ENCODE measurements at regions not wholly inside any gene's neighbourhood (a gene's known extent, or its start where the extent isn't known, plus 50 kb on each side); places are given as distances from the start of the nearest gene placed in this dataset.
"Not testable (repeated sequence)": the region's sequence is repeated elsewhere in the genome, so short reads cannot be mapped to it uniquely, and the experiment has no call there.

GRCh38 chr1:121519042-121519755, 334.4 kb downstream of the SRGAP2C start:
- Histone ChIP-seq H3K27me3 (peaks cover 17 to 23% (median 19%) of the 10 kb centered on the region in 3 donors), H3K36me3 (no peaks in the 10 kb centered on the region), H3K9me3 (no peaks in the 10 kb centered on the region), H3K27ac (no peak overlapping the region), H3K4me3 (peak overlapping the region in 2 of 4 donors; percentile 33 to 36), H3K4me1 (no peaks in the 10 kb centered on the region)
- in situ Hi-C loops (cut with MboI; ENCODE audit: low sequenced_read_pairs in 4 of 4), result no loop called here
- ATAC-seq, result no peak
- peak; percentile 8 to 15 for DNase-seq
- no peak for TF ChIP-seq CTCF (IDR thresholded peaks at IDR 0.05 in 4 of 5, conservative IDR thresholded peaks at IDR 0.05 in 1 of 5)
- intact Hi-C loops (cut with DNase I; ENCODE audit: low total_unique reads), result no loop called here

GRCh38 chr1:121519756-121520286, 335.0 kb downstream of the SRGAP2C start:
- DNase-seq; intact Hi-C loops (cut with DNase I; ENCODE audit: low total_unique reads); in situ Hi-C loops (cut with MboI; ENCODE audit: low sequenced_read_pairs in 4 of 4); H3K27ac ChIP-seq; H3K4me1 ChIP-seq; H3K36me3 ChIP-seq; ATAC-seq; H3K9me3 ChIP-seq: not testable (repeated sequence)
- H3K27me3 ChIP-seq, result peaks cover 17 to 23% (median 19%) of the 10 kb centered on the region in 3 donors
- H3K4me3 ChIP-seq, result peak overlapping the region in 2 of 4 donors; percentile 33 to 36

GRCh38 chr1:121522061-121522759, 337.4 kb downstream of the SRGAP2C start:
- no peak for ATAC-seq
- no peaks in the 10 kb centered on the region for H3K4me1 ChIP-seq
- H3K36me3 ChIP-seq, result no peaks in the 10 kb centered on the region
- H3K27ac ChIP-seq, result no peak overlapping the region
- in situ Hi-C loops (cut with MboI; ENCODE audit: low sequenced_read_pairs in 4 of 4), result no loop called here
- DNase-seq, result no peak
- no peaks in the 10 kb centered on the region for H3K9me3 ChIP-seq
- H3K27me3 ChIP-seq, result peaks cover 17 to 23% (median 19%) of the 10 kb centered on the region in 3 donors
- intact Hi-C loops (cut with DNase I; ENCODE audit: low total_unique reads), result no loop called here
- H3K4me3 ChIP-seq, result no peak overlapping the region
- TF ChIP-seq CTCF (IDR thresholded peaks at IDR 0.05 in 4 of 5, conservative IDR thresholded peaks at IDR 0.05 in 1 of 5) (no peak), POLR2A (IDR thresholded peaks at IDR 0.05) (no peak)

- H3K4me1 ChIP-seq; DNase-seq; in situ Hi-C loops (cut with MboI; ENCODE audit: low sequenced_read_pairs in 4 of 4); intact Hi-C loops (cut with DNase I; ENCODE audit: low total_unique reads); ATAC-seq; H3K27ac ChIP-seq; H3K36me3 ChIP-seq; H3K9me3 ChIP-seq; H3K4me3 ChIP-seq: not testable (repeated sequence)
- H3K27me3 ChIP-seq, result peaks cover 14 to 20% (median 17%) of the 10 kb centered on the region in 3 donors
Measured at GRCh38 chr1:121523112-121523511, 338.3 kb downstream of the SRGAP2C start.

GRCh38 chr1:121525355-121525754, 340.6 kb downstream of the SRGAP2C start:
- peaks cover 0 to 4% (median 0%) of the 10 kb centered on the region in 3 donors for H3K27me3 ChIP-seq
- H3K36me3 ChIP-seq, result no peaks in the 10 kb centered on the region
- H3K9me3 ChIP-seq, result no peaks in the 10 kb centered on the region
- ATAC-seq (no peak), DNase-seq (no peak)
- no peaks in the 10 kb centered on the region for H3K4me1 ChIP-seq
- H3K27ac ChIP-seq, result no peak overlapping the region
- intact Hi-C loops (cut with DNase I; ENCODE audit: low total_unique reads) (no loop called here), in situ Hi-C loops (cut with MboI; ENCODE audit: low sequenced_read_pairs in 4 of 4) (no loop called here)
- H3K4me3 ChIP-seq, result no peak overlapping the region
- TF ChIP-seq CTCF (IDR thresholded peaks at IDR 0.05 in 4 of 5, conservative IDR thresholded peaks at IDR 0.05 in 1 of 5) (no peak), POLR2A (IDR thresholded peaks at IDR 0.05) (no peak)

GRCh38 chr1:121528958-121529357, 344.2 kb downstream of the SRGAP2C start:
- H3K4me1 ChIP-seq; H3K27me3 ChIP-seq; H3K27ac ChIP-seq; ATAC-seq; DNase-seq; intact Hi-C loops (cut with DNase I; ENCODE audit: low total_unique reads); H3K4me3 ChIP-seq; in situ Hi-C loops (cut with MboI; ENCODE audit: low sequenced_read_pairs in 4 of 4); H3K36me3 ChIP-seq; H3K9me3 ChIP-seq: not testable (repeated sequence)

- in situ Hi-C loops (cut with MboI; ENCODE audit: low sequenced_read_pairs in 4 of 4); H3K27ac ChIP-seq; H3K36me3 ChIP-seq; DNase-seq; intact Hi-C loops (cut with DNase I; ENCODE audit: low total_unique reads); ATAC-seq; H3K4me1 ChIP-seq; H3K27me3 ChIP-seq; H3K4me3 ChIP-seq; H3K9me3 ChIP-seq: not testable (repeated sequence)
Measured at GRCh38 chr1:121530026-121530425, 345.3 kb downstream of the SRGAP2C start.

- H3K4me3 ChIP-seq; H3K9me3 ChIP-seq; H3K4me1 ChIP-seq; H3K27me3 ChIP-seq; H3K36me3 ChIP-seq; DNase-seq; H3K27ac ChIP-seq; in situ Hi-C loops (cut with MboI; ENCODE audit: low sequenced_read_pairs in 4 of 4); intact Hi-C loops (cut with DNase I; ENCODE audit: low total_unique reads); ATAC-seq: not testable (repeated sequence)
Measured at GRCh38 chr1:121531747-121532146, 347.0 kb downstream of the SRGAP2C start.
